Choroid plexus epithelial cell (primary cell): ENCODE measurements at regions not wholly inside any gene's neighbourhood (a gene's known extent, or its start where the extent isn't known, plus 50 kb on each side); places are given as distances from the start of the nearest gene placed in this dataset.

Experiments
- DNase-seq: peaks from one replicate; pipeline ENCODE4 v3.0.0-alpha.2; 2010; ENCODE audit warnings: low read depth
- H3K4me3 ChIP-seq: 2 replicates; pipeline ENCODE4 v1.5.1; 2011; ENCODE audit warnings: low read depth, mild to moderate bottlenecking, control low read depth, low read length, moderate library complexity
- TF ChIP-seq, protein P1 (sequence below): conservative IDR thresholded peaks from 2 replicates; pipeline ENCODE4 v1.5.1; 2011; ENCODE audit warnings: low read depth, mild to moderate bottlenecking, control low read depth, inconsistent platforms, low read length, moderate library complexity

- DNase-seq: no peak
- H3K4me3 ChIP-seq: no peak overlapping the region
- TF ChIP-seq, protein P1, sequence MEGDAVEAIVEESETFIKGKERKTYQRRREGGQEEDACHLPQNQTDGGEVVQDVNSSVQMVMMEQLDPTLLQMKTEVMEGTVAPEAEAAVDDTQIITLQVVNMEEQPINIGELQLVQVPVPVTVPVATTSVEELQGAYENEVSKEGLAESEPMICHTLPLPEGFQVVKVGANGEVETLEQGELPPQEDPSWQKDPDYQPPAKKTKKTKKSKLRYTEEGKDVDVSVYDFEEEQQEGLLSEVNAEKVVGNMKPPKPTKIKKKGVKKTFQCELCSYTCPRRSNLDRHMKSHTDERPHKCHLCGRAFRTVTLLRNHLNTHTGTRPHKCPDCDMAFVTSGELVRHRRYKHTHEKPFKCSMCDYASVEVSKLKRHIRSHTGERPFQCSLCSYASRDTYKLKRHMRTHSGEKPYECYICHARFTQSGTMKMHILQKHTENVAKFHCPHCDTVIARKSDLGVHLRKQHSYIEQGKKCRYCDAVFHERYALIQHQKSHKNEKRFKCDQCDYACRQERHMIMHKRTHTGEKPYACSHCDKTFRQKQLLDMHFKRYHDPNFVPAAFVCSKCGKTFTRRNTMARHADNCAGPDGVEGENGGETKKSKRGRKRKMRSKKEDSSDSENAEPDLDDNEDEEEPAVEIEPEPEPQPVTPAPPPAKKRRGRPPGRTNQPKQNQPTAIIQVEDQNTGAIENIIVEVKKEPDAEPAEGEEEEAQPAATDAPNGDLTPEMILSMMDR: no peak
These were observed 123.1 kb upstream of the MID1 start for GRCh38 chrX:10743476-10743875.

- H3K4me3 ChIP-seq: no peak overlapping the region
- TF ChIP-seq, protein P1: no peak
- no peak for DNase-seq
These were observed 123.6 kb upstream of the MID1 start for GRCh38 chrX:10744007-10744406.

- TF ChIP-seq, protein P1: no peak
- H3K4me3 ChIP-seq: no peak overlapping the region
- DNase-seq: no peak
These were observed 127.6 kb upstream of the MID1 start for GRCh38 chrX:10747975-10748374.

DNA sequence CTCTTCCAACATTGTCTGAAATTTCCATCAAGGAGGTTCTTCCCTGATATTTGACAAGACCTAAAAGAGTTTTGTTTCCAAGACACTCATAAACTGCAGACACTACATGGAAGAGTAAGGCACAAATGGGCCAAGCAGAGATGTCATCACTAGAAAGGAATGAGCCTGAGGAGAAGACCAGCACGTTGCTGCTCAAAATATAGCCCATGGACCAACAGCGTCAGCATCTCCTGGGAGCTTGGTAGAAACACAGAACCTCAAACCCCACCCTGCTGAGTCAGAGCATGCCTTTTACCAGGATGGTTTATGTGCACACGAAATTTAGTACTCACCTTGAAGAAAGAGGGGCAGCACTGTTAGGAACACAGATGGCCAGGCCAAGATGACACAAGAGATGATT lies 128.7 kb upstream of the MID1 start:
- H3K4me3 ChIP-seq: no peak overlapping the region
- TF ChIP-seq, protein P1: no peak
- no peak for DNase-seq

GRCh38 chrX:10750581-10750980 lies 130.2 kb upstream of the MID1 start:
- DNase-seq: no peak
- no peak overlapping the region for H3K4me3 ChIP-seq
- TF ChIP-seq, protein P1: no peak

DNA sequence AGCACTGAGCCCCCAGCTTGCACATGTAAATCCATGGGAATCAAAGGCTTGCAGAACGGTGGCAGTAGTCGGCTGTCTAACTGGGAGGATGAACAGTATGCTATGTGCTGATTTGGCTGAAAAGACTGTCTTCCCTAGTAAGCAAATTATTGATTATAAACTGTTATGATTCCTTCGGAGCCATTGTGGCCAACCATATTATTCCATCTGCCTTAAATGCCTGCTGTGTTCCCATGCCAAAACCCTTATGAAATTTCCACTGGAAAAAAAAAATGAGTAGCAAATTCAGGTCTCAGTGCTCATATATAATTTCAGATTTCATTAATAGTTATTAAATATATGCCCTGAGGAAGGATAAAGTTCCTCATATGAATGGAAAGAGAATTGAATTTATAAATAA lies 132.7 kb upstream of the MID1 start:
- no peak overlapping the region for H3K4me3 ChIP-seq
- TF ChIP-seq, protein P1: no peak
- DNase-seq: no peak

DNA sequence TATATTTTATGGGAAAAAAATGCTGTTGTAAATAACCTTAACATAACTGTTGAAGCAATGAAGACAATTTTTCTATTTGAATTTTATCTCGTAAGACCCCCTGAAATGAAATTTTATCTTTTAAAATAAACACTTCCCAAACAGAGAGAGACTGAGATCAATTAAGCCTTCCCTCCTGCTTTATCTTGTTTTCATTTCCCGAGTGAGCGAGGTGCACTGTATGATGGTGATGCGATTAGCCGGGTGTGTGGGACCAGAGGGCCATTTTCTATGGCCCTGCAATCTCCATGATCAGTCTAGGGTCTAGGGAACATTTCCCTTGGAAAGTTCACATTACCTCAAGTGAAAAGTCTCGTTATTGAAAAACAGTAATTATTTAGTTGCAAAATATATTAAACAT lies 134.1 kb upstream of the MID1 start:
- TF ChIP-seq, protein P1: no peak
- no peak overlapping the region for H3K4me3 ChIP-seq
- no peak for DNase-seq
